ENCODE measurements at regions not wholly inside any gene's neighbourhood (a gene's known extent, or its start where the extent isn't known, plus 50 kb on each side); places are given as distances from the start of the nearest gene placed in this dataset.

DNA sequence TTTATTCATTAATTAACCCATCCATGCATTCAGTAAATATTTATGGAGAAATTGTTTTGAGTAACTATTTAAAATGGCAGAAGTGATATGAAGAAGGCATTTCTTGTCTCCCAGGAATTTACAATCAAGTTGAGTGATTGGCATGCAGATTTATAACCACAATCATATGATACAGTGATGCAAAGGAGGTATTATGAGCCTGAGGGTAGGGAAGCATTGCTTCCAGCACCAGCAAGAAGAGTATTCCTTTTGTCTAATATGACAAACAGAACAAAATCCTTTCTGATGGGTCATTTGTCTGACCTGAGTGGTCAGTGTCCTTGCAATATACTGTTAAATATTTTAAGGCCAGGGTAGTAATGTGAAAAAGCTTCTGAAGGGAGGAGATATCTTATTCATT lies 244.2 kb upstream of the RGPD4 start:
- no peaks in the 10 kb centered on the region for H3K36me3 ChIP-seq (ENCODE audit: insufficient read depth, low read length)
- H3K9ac ChIP-seq (ENCODE audit: low read depth, low read length) = no peak overlapping the region
- no peak overlapping the region for H3K4me3 ChIP-seq (ENCODE audit: low read length)
- H3K27me3 ChIP-seq (ENCODE audit: control insufficient read depth, insufficient read depth, low read length) = no peaks in the 10 kb centered on the region
- peaks cover 22% of the 10 kb centered on the region for H3K4me1 ChIP-seq (ENCODE audit: control insufficient read depth, insufficient read depth, low read length)
- no peak overlapping the region for H3K4me2 ChIP-seq (ENCODE audit: low read length)
- H3K9me3 ChIP-seq (replicated peaks; ENCODE audit: low read length) = no peaks in the 10 kb centered on the region

DNA sequence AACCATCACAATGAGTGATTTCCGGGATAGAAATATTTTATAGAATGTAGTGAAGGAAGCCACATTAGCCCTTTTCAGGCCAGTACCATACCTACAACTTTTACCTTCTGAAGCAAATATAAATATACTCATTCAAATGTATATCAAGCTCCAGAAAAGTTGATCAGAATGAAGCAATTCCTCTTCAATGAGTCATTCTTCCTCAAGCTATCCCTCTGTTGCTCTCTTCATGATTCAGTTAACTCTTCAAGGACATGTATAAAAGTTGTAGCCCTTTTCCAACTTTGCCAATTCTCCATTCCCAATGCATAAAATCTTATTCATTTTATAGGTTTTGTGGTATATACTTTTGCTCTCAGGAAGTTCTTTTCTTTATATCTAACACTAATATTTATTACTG lies 242.1 kb upstream of the RGPD4 start:
- Histone ChIP-seq H3K9me3 (replicated peaks; ENCODE audit: low read length) (no peaks in the 10 kb centered on the region), H3K4me1 (ENCODE audit: control insufficient read depth, insufficient read depth, low read length) (peaks cover 34% of the 10 kb centered on the region), H3K36me3 (ENCODE audit: insufficient read depth, low read length) (no peaks in the 10 kb centered on the region), H3K9ac (ENCODE audit: low read depth, low read length) (no peak overlapping the region), H3K4me3 (ENCODE audit: low read length) (no peak overlapping the region), H3K4me2 (ENCODE audit: low read length) (no peak overlapping the region), H3K27me3 (ENCODE audit: control insufficient read depth, insufficient read depth, low read length) (no peaks in the 10 kb centered on the region)

DNA sequence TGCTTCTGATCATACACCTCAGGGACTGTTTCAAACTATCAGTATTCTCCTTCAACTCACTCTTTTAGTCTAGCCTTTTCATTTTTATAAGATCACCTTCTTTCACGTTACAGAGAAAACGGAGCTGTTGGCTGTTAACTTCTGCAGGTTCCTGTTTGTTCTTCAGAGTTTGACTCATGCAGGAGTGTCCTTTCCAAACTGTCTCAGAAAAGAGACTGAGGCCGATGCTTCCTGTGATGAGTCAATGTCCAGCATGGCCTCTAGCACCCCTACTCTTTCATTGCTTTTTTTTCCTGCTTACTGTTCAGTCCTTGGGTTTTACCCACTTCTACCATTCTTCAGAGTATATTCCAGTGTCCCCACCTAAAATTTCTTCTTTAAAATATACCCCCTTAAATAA lies 240.8 kb upstream of the RGPD4 start:
- Histone ChIP-seq H3K9ac (ENCODE audit: low read depth, low read length) (no peak overlapping the region), H3K4me1 (ENCODE audit: control insufficient read depth, insufficient read depth, low read length) (peaks cover 36% of the 10 kb centered on the region), H3K9me3 (replicated peaks; ENCODE audit: low read length) (no peaks in the 10 kb centered on the region), H3K4me2 (ENCODE audit: low read length) (peak overlapping the region; percentile 66), H3K27me3 (ENCODE audit: control insufficient read depth, insufficient read depth, low read length) (no peaks in the 10 kb centered on the region), H3K36me3 (ENCODE audit: insufficient read depth, low read length) (no peaks in the 10 kb centered on the region), H3K4me3 (ENCODE audit: low read length) (peak overlapping the region; percentile 39)

DNA sequence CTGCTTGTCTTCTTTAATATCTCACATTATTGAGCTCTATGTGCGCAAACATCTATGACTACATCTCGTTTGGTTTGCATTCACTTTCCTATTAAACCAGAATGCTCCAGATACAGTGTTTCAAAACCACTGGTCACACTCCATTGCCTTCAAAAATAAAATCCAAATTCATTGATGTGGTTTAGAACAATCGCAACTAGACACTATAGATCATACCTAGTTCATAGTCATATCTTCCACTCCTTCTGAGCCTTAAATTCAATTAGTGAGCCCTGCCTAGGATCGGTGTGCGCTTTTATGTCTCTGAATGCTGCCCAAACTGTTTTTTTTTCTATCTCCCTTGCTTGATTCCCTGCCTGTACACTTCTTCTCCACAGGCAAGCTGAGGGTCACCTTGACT lies 238.5 kb upstream of the RGPD4 start:
- H3K27me3 ChIP-seq (ENCODE audit: control insufficient read depth, insufficient read depth, low read length) = no peaks in the 10 kb centered on the region
- H3K9me3 ChIP-seq (replicated peaks; ENCODE audit: low read length) = no peaks in the 10 kb centered on the region
- H3K9ac ChIP-seq (ENCODE audit: low read depth, low read length) = no peak overlapping the region
- H3K4me3 ChIP-seq (ENCODE audit: low read length) = no peak overlapping the region
- H3K4me2 ChIP-seq (ENCODE audit: low read length) = no peak overlapping the region
- no peaks in the 10 kb centered on the region for H3K36me3 ChIP-seq (ENCODE audit: insufficient read depth, low read length)
- H3K4me1 ChIP-seq (ENCODE audit: control insufficient read depth, insufficient read depth, low read length) = peaks cover 52% of the 10 kb centered on the region

DNA sequence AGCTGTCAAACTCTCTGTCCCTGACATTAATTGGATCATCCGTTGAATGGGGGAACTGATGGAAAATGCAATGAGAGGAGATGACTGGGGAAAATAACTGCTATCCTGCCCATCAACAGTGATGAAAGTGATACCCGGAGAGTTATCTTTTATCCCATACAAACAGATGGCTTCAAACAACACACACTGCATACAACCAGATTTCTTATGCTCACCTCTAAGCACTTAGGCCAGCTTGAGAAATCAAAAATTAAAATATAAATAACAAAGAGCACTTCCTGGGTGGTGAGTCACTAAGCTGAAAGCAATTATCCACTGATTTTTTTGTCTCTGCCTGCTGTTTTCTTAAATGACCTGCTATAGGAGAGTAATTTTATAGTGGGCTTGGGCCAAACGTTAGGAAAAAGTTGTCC lies 237.6 kb upstream of the RGPD4 start:
- Histone ChIP-seq H3K9me3 (replicated peaks; ENCODE audit: low read length) (no peaks in the 10 kb centered on the region), H3K27me3 (ENCODE audit: control insufficient read depth, insufficient read depth, low read length) (no peaks in the 10 kb centered on the region), H3K4me1 (ENCODE audit: control insufficient read depth, insufficient read depth, low read length) (peaks cover 50% of the 10 kb centered on the region), H3K36me3 (ENCODE audit: insufficient read depth, low read length) (no peaks in the 10 kb centered on the region), H3K9ac (ENCODE audit: low read depth, low read length) (no peak overlapping the region), H3K4me3 (ENCODE audit: low read length) (no peak overlapping the region), H3K4me2 (ENCODE audit: low read length) (peak overlapping the region; percentile 3)

DNA sequence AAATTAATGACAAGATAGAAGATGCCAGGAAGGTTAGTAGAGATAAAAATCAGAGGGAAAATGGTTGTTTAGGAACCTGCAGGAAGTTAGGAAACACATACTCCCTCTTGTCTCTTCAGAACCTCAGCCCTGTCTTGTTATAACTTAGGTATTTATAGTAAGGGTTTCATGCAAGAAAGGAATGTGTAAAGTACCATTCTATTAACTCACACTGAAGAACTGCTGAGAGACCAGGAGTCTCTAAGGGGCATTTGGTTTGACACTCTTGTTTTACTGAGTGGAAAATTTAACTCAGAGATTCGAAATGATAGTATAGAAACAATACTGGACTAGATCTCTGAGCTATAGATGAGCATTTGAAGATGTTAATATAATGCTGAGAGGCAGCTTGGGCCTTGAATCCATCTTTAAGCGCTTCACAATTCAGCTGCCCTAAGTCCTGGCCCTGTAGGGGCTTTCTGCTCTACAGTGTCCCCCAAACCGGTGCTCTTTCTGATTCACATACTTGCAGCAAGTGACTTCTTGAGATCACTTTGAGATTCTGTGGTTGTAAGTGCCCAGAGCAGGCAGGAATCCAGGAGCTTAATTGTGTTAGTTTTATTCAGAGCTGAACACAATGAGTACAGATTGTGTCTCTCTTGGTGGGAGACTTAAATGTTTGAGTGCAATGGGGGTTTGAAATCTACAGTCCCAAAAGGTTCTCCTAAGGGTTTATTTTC lies 235.0 kb upstream of the RGPD4 start:
- H3K4me1 ChIP-seq (ENCODE audit: control insufficient read depth, insufficient read depth, low read length) = peaks cover 46% of the 10 kb centered on the region

DNA sequence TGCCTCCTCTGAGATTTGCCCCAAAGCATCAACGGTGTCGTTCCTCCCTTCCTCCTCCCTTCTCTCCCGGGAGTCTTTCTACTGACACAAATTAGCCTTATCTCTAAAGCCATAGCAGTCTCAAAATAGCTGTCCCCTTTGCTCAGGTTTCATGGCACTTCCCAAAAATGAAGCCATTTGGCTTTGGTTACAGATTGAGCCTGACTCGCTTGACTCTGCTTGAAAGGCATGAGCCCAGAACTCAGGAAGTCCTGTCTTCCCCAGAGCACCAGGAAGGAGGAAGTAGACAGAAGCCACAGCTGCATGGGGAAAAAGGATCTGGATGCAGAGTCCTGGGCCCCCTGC lies 234.4 kb upstream of the RGPD4 start:
- Histone ChIP-seq H3K36me3 (ENCODE audit: insufficient read depth, low read length) (no peaks in the 10 kb centered on the region), H3K9ac (ENCODE audit: low read depth, low read length) (no peak overlapping the region), H3K27me3 (ENCODE audit: control insufficient read depth, insufficient read depth, low read length) (no peaks in the 10 kb centered on the region), H3K4me1 (ENCODE audit: control insufficient read depth, insufficient read depth, low read length) (peaks cover 46% of the 10 kb centered on the region), H3K4me3 (ENCODE audit: low read length) (no peak overlapping the region), H3K4me2 (ENCODE audit: low read length) (no peak overlapping the region), H3K9me3 (replicated peaks; ENCODE audit: low read length) (no peaks in the 10 kb centered on the region)

More for the DNA sequence above, 235.0 kb upstream of the RGPD4 start:
- Histone ChIP-seq H3K4me2 (ENCODE audit: low read length) (no peak overlapping the region), H3K36me3 (ENCODE audit: insufficient read depth, low read length) (no peaks in the 10 kb centered on the region), H3K4me3 (ENCODE audit: low read length) (no peak overlapping the region), H3K9me3 (replicated peaks; ENCODE audit: low read length) (no peaks in the 10 kb centered on the region), H3K9ac (ENCODE audit: low read depth, low read length) (no peak overlapping the region), H3K27me3 (ENCODE audit: control insufficient read depth, insufficient read depth, low read length) (no peaks in the 10 kb centered on the region)

DNA sequence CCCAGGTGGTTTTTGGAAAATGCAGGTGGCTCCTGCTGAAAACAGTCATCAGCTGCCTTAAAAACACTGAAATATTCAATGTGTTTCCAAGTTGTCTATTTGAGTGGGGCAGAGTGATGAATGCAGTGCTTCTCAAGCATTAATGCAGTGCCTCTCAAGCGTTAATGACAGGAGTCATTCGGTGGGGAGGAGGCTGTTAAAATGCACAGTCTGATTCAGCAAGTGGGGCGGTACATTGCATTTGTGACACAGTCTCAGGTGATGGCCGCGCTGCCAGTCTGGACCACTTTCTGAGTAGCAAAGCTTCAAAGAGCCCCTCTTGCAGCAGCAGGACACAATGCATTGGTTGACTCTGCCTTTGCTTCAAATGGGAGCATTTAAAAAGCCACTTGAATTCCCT lies 231.4 kb upstream of the RGPD4 start:
- Histone ChIP-seq H3K36me3 (ENCODE audit: insufficient read depth, low read length) (no peaks in the 10 kb centered on the region), H3K4me1 (ENCODE audit: control insufficient read depth, insufficient read depth, low read length) (peaks cover 33% of the 10 kb centered on the region), H3K9me3 (replicated peaks; ENCODE audit: low read length) (no peaks in the 10 kb centered on the region), H3K4me2 (ENCODE audit: low read length) (peak overlapping the region; percentile 10), H3K27me3 (ENCODE audit: control insufficient read depth, insufficient read depth, low read length) (no peaks in the 10 kb centered on the region), H3K4me3 (ENCODE audit: low read length) (no peak overlapping the region), H3K9ac (ENCODE audit: low read depth, low read length) (no peak overlapping the region)

DNA sequence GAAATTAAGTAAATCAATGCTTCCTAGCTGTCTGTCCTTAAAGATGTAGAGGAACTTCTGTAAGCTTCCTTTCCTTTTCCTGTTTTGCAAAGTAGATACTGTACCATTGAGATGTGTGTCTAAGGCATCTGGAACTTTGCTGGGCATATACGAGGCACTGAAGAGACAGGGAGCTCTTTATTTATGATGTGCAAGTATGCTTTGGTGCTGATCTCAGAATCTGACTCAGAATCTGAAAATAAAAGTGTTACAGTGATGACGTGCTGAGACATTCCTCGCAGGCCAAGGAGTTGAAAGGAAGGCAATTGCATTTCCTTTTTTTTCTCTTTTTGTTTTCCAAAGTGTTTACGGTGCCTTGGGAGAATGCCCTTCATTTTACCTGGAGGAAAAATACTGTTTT lies 230.9 kb upstream of the RGPD4 start:
- Histone ChIP-seq H3K4me1 (ENCODE audit: control insufficient read depth, insufficient read depth, low read length) (peaks cover 33% of the 10 kb centered on the region), H3K9me3 (replicated peaks; ENCODE audit: low read length) (no peaks in the 10 kb centered on the region), H3K4me3 (ENCODE audit: low read length) (no peak overlapping the region)

DNA sequence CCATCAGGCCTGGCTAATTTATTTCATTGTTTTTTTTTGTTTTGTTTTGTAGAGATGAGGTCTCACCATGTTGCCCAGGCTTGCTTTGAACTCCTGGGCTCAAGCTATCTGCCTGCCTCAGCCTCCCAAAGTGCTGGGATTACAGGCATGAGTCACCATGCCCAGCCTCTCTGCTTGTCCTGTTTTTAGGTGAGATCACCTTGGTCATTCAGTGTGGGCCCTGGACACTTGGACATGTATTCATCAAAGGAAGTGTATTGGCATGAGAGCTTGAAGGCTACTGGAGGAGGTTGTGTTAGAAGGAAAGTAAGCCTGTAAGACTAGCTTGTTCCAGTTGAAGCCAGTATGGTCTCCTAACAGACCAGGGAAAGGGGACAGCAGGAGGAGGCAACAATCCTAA lies 229.2 kb upstream of the RGPD4 start:
- no peak overlapping the region for H3K9ac ChIP-seq (ENCODE audit: low read depth, low read length)
- H3K27me3 ChIP-seq (ENCODE audit: control insufficient read depth, insufficient read depth, low read length) = no peaks in the 10 kb centered on the region
- no peaks in the 10 kb centered on the region for H3K9me3 ChIP-seq (replicated peaks; ENCODE audit: low read length)
- H3K36me3 ChIP-seq (ENCODE audit: insufficient read depth, low read length) = no peaks in the 10 kb centered on the region
- no peak overlapping the region for H3K4me2 ChIP-seq (ENCODE audit: low read length)
- no peak overlapping the region for H3K4me3 ChIP-seq (ENCODE audit: low read length)
- peaks cover 16% of the 10 kb centered on the region for H3K4me1 ChIP-seq (ENCODE audit: control insufficient read depth, insufficient read depth, low read length)

More for the DNA sequence above, 230.9 kb upstream of the RGPD4 start:
- H3K4me2 ChIP-seq (ENCODE audit: low read length) = peak overlapping the region; percentile 33
- H3K27me3 ChIP-seq (ENCODE audit: control insufficient read depth, insufficient read depth, low read length) = no peaks in the 10 kb centered on the region
- H3K9ac ChIP-seq (ENCODE audit: low read depth, low read length) = peak overlapping the region; percentile 45
- no peaks in the 10 kb centered on the region for H3K36me3 ChIP-seq (ENCODE audit: insufficient read depth, low read length)

DNA sequence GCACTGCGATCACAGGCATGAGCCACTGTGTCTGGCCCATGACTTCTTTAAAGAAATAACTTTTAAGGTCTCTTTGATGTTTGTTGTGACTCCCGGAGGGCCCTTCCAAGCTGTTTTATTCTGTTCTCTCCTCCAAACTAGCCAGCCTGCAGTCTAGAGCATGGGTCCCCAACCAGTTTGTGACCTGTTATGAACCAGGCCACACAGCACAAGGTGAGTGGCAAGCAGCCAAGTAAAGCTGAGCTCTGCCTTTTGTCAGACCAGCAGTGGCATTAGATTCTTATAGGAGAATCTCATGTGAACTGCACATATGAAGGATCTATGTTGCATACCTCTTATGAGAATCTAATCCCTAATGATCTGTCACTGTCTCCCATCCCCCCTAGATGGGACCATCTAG lies 223.9 kb upstream of the RGPD4 start:
- Histone ChIP-seq H3K4me1 (ENCODE audit: control insufficient read depth, insufficient read depth, low read length) (peaks cover 4% of the 10 kb centered on the region), H3K9ac (ENCODE audit: low read depth, low read length) (no peak overlapping the region), H3K36me3 (ENCODE audit: insufficient read depth, low read length) (no peaks in the 10 kb centered on the region), H3K4me3 (ENCODE audit: low read length) (no peak overlapping the region), H3K4me2 (ENCODE audit: low read length) (no peak overlapping the region), H3K9me3 (replicated peaks; ENCODE audit: low read length) (no peaks in the 10 kb centered on the region), H3K27me3 (ENCODE audit: control insufficient read depth, insufficient read depth, low read length) (no peaks in the 10 kb centered on the region)

DNA sequence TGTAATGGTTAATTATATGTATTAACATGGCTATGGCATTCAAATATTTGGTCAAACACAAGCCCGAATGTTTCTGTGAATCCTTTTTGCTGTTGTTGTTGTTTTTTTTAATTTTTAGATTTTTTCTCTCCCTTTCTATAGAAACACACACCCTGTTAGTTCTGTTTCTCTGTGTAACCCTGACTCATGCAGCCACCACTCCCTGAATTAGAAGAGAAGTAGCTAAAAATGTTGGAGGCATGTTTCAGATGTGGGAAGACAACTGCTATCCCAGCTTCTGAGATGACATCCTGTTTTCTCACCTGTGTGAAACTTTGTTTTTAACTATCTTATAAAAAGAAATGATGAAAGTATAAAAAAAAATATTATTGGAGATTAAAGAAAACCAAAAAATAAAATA lies 219.6 kb upstream of the RGPD4 start:
- Histone ChIP-seq H3K36me3 (ENCODE audit: insufficient read depth, low read length) (no peaks in the 10 kb centered on the region), H3K4me3 (ENCODE audit: low read length) (no peak overlapping the region), H3K4me2 (ENCODE audit: low read length) (no peak overlapping the region), H3K9me3 (replicated peaks; ENCODE audit: low read length) (no peaks in the 10 kb centered on the region), H3K4me1 (ENCODE audit: control insufficient read depth, insufficient read depth, low read length) (peaks cover 4% of the 10 kb centered on the region), H3K27me3 (ENCODE audit: control insufficient read depth, insufficient read depth, low read length) (no peaks in the 10 kb centered on the region), H3K9ac (ENCODE audit: low read depth, low read length) (no peak overlapping the region)

Data from skeletal muscle satellite cell (primary cell).